GM18909 (cell line): ENCODE measurements at regions not wholly inside any gene's neighbourhood (a gene's known extent, or its start where the extent isn't known, plus 50 kb on each side); places are given as distances from the start of the nearest gene placed in this dataset.

Source experiments
- ATAC-seq: cut with Tn5 transposase; IDR thresholded peaks from one replicate; pipeline ENCODE4 v1.9.1; 2021; ENCODE audit warnings: mild to moderate bottlenecking; ENCODE audit not compliant: unreplicated experiment, poor library complexity

- no peak for ATAC-seq
Measured at GRCh38 chr4:59571805-59572430, 1628.2 kb upstream of the ADGRL3 start.

- ATAC-seq: no peak
Measured at GRCh38 chr4:59583845-59584568, 1616.1 kb upstream of the ADGRL3 start.

DNA sequence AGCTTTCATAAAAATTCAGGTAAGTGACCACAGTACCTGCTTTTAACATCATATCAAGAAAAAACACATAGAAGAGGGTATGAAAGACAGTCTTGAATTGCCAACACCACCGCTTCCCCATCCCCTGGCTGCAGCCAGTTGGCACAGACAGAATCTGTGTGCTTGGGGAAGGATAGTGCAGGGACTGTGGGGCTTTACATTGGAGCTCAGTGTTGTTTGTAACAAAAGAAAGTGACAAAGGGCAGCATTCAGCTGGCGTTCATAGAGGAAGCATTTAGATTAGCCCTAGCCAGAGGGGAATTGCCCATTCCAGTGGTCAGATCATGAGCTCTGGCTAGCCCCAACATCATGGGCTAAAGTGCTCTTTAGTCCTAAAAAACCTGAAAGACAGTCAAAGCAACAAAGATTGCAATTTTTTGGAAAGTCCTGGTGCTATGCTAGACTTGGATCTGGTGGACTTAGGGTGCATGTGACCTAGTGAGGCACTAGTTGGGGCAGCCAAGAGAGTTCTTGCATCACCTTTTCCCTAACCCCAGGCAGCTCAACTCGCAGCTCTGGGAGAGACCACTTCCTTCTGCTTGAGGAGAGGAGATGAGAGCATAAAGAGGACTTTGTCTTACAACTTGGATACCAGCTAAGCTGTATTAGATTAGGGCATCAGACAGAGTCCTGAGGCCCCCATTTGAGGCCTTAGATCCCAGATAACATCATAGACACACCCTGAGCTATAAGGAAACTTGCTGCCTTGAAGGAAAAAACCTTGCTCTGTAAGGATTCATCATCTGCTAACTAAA is 1602.4 kb upstream of the ADGRL3 start:
- ATAC-seq: no peak

DNA sequence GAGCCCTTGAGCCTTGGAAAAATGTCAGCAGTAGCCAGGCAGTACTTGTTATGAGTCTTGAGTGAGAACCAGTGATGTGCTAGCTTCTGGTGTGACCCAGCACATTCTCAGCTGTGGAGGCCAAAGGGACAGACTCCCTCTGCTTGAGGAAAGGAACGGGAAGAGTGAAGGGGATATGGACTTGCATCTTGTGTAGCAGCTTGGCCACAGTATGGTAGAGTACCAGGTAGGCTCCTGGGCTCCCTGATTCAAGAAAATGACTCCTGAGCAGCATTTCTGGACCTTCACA is 1601.9 kb upstream of the ADGRL3 start:
- ATAC-seq: no peak

DNA sequence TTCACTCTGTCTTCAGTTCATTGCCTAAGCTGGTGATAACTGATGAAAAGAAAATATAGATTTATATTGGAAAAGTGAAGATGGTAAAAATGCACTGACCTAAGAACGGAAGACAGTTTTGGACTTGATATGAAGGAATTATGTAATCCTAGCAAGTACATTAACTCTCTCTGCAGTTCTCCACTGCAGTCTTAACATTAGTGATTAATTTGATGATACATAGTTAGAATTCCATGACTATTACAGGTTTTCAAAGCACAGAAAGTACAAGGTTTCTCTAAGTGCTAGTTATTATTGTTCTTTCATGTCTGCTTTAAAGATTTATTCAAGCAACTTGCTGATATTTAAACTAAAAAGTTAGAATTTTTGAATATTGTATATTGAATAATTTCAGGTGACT is 1591.7 kb upstream of the ADGRL3 start:
- ATAC-seq: no peak

DNA sequence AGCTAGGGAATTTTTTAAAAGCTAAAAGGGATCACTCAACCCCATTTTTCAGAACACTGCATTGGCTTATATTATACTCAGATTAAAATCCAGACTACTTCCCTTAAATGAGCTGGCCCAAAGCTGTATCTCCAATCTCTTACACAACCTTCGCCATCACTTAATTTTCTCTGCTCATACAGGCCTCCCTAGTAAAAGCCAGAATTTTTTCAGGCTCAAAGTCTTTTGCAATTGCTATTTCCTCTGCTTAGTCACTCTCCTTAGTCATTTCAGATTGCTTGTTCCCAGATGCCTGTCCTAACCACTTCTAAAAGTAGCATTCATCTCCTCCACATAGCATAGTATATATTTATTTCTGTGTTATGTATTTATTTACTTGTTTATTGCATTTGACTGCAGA is 1587.9 kb upstream of the ADGRL3 start:
- no peak for ATAC-seq

GRCh38 chr4:59615316-59615715 is 1584.8 kb upstream of the ADGRL3 start:
- ATAC-seq: no peak

DNA sequence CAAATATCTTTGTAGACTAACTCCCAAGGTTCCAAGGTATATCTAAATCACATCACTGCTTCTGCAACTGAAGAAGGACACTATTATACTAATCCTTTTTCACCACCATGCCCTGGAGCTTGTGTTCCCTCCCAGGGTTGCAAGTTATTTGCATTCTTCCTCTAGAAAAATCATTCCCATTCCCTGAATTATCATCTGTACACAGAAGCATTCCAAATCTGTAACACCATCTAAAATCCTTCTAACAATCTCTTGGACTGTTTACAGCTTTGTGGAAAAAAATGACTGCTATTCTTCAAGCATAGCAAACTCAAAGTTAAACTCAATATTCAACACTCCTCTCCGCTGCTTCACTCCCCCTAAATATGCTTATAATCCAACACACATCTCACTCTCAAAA is 1570.8 kb upstream of the ADGRL3 start:
- ATAC-seq: no peak

DNA sequence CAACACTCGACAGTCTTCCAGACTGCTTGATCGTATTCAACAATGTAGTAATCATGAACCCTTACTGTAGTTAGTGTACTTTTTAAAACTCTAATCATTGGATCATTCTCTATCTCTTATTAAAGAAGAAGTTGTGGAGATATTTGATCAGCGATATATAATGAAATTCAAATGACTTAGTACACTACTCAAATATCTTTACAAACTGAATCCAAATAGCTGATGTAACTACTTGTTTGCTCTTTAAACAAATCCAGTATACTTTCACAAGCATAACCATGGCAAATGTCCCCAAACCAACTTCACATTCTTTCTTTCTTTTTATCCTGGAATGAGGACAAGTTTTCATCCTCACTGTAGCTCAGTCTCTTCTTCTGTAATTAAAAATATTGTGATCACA is 1569.9 kb upstream of the ADGRL3 start:
- ATAC-seq: no peak

GRCh38 chr4:59630922-59631321 is 1569.2 kb upstream of the ADGRL3 start:
- no peak for ATAC-seq

- no peak for ATAC-seq
Measured at GRCh38 chr4:59637596-59637995, 1562.5 kb upstream of the ADGRL3 start.

DNA sequence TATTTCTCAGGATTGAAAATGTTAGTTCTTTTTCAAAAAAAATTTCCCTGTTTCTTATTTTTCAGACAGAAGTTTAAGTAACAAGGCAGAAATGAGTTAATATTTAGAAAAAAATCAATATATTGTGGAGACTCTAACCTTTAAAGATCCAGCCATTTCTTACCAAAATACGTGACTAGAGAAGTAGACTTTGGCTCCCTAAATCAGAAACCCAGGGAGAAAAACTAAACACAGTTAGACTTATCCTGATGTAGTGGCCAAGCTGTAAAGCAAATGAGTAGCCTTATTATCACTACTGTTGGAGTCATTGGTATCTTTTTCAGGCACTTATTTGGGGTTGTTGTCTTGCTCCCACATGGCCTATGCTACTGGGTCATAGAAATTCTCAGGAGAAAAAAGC is 1556.4 kb upstream of the ADGRL3 start:
- ATAC-seq: no peak

- ATAC-seq: no peak
Measured at GRCh38 chr4:59644765-59645164, 1555.4 kb upstream of the ADGRL3 start.

GRCh38 chr4:59646082-59646481 is 1554.0 kb upstream of the ADGRL3 start:
- ATAC-seq: no peak

GRCh38 chr4:59647011-59647410 is 1553.1 kb upstream of the ADGRL3 start:
- ATAC-seq: no peak

GRCh38 chr4:59647500-59647899 is 1552.6 kb upstream of the ADGRL3 start:
- ATAC-seq: no peak

DNA sequence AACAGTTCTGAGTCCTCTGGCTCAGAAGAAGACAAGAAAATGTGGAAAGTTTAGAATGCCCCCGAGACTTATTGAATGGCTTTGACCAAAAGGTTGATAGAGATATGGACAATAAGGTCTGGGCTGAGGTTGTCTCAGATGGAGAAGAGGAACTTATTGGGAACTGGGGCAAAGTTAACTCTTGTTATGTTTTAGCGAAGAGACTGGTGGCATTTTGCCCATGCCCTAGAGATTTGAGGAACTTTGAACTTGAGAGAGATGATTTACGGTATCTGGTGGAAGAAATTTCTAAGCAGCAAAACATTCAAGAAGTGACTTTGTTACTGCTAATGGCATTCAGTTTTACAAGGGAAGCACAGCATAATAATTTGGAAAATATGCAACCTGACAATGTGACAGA is 1549.3 kb upstream of the ADGRL3 start:
- ATAC-seq: no peak

DNA sequence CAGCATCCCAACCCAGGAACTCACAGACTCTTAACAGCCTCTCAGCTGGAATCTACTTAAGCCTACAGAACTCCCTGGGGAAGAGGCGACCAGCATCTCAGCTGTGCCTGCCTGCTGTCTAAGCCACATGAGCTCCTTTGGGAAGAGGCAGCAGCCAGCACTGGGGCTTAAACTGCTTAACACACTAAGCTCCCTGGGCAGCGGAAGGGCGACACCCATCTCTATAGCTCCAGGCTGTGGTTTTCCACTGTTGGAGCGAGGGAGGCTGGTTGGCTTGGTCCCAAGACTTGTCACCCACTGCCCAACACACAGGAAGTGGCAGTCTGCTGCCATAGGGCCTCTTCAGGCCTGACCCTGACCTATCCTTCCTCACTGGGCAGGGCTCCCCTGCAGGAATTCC is 1544.1 kb upstream of the ADGRL3 start:
- no peak for ATAC-seq

DNA sequence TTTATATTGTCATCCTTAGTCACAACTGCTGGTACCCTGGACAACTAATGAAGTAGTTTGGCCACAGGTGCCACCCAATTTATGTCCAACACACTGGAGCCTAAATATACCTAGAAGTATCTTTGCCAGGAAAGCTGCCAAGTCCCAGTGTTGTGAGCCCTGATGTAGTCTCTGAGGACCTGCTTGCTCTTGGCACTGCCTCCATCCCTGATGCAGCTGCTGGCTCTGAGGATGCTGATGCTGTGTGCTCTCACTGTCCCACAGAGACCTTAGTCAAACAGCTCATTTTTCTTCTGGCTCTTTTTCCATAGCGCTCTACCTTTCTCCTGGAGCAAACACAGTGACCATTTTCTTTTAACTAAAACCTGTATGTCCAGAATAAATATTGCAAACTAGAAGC is 1535.4 kb upstream of the ADGRL3 start:
- no peak for ATAC-seq

GRCh38 chr4:59666645-59667044 is 1533.5 kb upstream of the ADGRL3 start:
- no peak for ATAC-seq

DNA sequence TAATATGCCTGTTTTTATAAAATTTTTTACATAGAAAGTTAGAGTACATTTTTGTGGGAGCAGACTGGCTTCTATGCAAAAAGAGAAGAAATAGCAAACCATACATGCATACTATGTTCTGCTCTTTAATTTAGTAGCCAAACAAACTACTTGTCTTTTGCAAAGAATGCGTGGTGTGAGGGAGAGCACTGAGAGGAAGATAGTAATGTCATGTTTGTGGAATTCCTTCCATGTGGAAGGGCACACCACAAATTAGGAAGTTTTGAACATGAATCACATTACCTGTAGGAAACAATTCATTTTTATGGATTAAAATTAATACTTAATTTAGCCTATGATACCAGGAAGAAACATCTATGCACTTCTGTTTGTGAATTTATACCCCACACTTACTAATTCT is 1529.1 kb upstream of the ADGRL3 start:
- no peak for ATAC-seq

DNA sequence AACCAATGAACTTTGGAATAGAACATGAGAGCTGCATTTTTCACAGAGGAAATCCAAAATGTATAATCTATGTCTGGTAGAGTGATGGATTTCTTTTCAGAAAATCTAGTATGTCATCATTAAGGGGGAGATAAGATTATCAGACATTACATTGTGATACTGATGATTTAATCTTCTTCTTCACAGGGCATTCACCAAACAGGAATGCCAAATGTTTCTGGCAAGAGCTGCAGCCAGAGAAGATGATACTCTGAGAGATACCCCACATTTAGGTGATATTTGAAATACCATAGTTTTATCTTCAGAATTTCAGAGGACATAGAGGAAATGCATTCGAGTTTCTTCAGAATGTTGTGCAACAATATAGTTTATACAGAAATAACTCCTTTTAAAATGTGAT is 1523.7 kb upstream of the ADGRL3 start:
- ATAC-seq: no peak
